ENCODE measurements at regions not wholly inside any gene's neighbourhood (a gene's known extent, or its start where the extent isn't known, plus 50 kb on each side); places are given as distances from the start of the nearest gene placed in this dataset.

DNA sequence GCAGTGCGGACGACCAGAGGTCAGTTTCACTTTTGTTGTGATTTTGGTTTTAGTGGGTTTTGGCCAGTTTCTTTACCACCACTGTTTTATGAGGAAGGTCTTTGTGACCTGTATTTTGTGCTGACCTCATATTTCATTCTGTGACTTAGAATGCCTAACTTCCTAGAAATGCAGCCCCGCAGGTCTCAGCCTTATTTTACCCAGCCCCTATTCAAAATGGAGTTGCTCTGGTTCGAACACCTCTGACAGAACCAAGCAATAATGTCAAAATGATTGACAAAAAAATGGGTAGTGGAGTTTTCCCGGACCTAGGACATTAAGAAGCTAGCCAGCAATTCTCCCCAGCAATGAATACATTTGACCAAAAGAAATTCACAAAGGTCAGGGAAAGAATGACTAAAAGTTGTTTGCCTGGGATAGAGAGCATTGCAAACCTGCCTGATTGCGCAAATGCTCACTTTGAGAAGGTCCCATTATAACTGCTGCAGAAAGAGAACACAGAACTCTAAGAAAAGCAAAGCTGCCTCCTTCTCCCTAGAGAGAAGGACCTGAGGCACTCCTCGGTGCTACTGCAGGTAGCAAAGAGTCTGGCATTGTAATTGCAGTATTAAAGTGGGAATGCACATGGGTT lies 288.8 kb downstream of the ADGB start:
- no peak for DNase-seq

GRCh38 chr6:146889303-146889702 lies 290.5 kb downstream of the ADGB start:
- no peak for DNase-seq

GRCh38 chr6:146890172-146890571 lies 291.4 kb downstream of the ADGB start:
- DNase-seq, result no peak

DNA sequence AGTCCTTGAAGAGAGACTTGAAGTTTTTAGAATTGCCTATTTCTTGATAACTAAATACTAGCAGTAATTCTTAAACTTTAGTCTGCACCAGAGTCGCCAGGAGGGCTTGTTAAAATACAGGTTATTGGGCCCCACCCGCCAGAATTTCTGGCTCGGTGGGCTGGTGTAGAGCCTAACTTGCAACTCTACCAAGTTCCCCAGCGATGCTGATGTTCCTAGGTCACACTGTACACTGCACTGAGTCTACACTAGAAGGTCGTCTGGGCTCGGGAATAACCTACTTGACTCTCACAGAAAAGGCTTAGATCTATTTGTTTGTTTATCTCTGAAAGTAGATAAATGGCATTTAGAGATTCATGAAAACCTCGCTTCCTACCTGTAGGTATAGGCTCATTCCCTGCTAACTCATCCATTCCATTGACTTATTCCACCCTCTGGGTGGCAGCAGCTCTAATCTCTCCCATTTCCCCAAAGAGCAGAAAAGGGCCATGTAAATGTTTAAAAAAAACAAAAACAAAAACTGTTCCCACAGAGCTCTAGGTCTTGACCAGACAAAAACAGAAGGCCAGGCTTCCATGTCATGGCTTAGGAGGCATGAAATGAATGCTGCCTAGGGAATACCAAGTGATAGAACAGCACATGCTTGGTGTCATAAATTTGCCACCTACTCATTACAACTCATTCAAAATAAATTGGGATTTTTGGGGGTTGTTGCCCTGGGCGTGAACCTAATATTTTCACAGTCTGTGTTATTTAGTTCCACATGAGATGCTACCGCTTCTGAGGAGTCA lies 292.1 kb downstream of the ADGB start:
- DNase-seq, result no peak

GRCh38 chr6:146891615-146892265 lies 293.0 kb downstream of the ADGB start:
- DNase-seq, result no peak

DNA sequence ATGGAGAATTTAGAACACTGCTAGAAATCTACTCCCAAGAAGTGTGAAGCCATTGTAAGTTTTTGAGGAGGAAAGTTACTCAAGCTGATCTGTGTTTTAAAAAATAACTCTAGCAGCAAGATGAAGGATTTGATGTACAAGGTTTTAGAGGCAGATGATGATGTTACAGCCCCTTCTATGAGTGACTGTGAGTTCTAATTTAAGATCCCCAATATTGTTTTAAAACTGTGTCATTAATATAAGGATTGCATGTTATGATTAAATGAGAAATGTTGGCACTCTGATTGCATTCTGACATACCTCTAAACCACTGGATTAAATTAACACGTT lies 293.5 kb downstream of the ADGB start:
- DNase-seq, result no peak

GRCh38 chr6:146892613-146893401 lies 294.0 kb downstream of the ADGB start:
- DNase-seq, result no peak

DNA sequence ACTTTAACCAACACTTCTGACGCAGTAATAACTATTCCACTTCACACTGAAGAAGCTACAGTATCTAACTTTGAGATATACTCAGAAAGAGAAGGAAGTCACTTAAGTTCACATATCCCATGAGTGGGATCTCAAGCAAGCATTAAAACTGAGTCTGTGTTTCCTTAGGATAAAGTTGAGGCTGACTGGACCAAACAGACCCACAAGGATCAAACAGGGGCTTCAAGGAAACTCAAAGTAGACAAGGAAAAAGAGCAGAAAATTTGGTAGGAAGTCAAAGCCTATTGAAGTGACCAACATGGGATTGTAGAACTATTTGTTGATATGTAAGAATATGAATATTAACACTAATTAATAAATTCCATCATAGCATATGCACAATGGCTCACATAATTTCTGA lies 294.9 kb downstream of the ADGB start:
- no peak for DNase-seq

DNA sequence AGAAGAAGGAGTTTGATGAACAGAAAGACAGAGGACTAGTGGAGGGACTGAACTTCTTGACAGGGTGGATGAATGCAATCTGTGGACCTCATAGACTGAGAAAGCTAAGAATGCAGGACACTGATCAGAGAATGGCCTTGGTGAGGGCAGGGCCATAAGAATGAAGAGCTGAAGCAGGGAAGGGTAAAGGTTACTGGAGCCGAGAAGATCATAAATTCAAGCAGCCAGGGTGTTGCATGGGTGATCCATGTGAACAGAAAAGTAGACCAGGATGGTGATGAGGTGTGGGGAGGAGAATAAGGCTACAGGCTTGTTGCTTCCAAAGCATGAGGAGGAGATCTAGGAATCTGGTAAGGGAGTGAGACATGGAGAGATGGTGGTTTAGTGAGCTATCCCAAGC lies 295.9 kb downstream of the ADGB start:
- DNase-seq, result no peak

- no peak for DNase-seq
These were observed 296.5 kb downstream of the ADGB start for GRCh38 chr6:146895101-146895771.

GRCh38 chr6:146895772-146896061 lies 296.9 kb downstream of the ADGB start:
- DNase-seq, result no peak

- DNase-seq, result no peak
These were observed 297.5 kb downstream of the ADGB start for GRCh38 chr6:146896062-146896813.

DNA sequence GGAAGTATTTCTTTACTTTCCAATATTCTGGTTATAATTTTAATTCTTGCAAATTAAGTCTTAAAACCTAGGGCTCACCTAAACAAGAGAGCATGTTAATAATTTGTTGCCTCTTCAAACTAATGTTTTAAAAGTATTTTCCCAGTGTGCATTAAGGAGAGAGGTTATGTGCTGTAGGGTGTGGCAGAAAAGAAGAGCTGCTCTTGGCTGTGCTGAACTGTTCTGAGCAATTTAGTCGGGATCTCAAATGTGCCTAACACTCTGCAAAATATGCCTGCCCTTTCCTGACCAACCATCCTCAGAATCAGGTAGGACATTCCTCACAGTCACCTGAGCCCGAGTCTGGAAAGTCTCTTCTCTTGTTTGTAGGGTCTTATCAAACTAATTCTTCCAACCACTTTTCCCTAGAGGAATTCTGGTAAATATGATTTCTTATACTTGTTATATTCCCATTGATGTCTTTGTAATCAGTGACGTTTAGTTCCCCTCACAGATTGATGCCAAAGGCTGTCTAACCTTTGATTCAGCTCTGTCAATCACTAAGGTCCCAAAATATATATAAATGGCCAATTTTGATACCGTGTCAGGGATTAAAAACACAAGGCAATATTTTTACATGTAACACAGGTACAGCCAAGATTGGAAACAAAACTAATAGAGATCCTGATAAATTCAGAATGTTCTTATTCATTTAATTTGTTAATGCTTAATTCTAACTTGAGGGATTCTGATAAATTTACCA lies 298.4 kb downstream of the ADGB start:
- no peak for DNase-seq

DNA sequence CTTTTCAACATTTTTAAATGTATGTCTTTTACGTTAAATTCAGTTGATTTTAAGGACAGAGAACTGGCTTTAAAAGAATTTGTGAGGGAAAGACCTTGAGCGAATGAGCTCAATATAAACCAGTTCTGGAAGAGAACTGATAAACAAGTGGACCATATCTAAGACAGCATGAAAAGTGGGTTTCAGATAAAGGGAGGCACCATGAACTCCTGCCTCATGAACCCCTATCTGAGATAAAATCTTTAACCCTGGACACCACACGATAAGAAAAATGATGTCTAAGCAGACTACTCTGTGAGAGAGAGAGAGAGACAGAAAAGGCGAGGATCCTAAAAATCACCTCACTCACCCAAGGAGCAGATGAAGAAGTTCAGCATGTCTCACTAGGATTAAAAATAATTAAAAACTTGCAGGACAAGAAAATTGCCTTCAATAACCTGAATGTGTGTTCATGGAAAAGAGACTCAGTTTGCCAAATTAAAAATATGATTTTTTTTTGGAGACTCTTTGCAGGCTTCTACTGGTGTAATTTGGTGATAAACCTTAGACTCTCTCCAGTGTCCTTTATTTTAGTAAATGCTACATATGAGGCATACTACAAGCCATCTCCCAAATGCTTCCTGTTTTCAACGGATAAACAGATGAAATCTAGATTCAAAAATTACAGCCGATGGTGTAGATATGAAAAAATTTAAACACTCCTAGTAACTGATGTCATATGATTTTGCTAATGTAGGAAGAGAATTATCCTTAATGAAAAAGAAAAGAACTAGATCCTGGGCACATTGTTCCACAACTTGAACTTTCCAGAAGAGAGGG lies 299.5 kb downstream of the ADGB start:
- no peak for DNase-seq

GRCh38 chr6:146898888-146899227 lies 300.1 kb downstream of the ADGB start:
- no peak for DNase-seq

GRCh38 chr6:146901940-146902816 lies 302.0 kb upstream of the STXBP5 start:
- no peak for DNase-seq

DNA sequence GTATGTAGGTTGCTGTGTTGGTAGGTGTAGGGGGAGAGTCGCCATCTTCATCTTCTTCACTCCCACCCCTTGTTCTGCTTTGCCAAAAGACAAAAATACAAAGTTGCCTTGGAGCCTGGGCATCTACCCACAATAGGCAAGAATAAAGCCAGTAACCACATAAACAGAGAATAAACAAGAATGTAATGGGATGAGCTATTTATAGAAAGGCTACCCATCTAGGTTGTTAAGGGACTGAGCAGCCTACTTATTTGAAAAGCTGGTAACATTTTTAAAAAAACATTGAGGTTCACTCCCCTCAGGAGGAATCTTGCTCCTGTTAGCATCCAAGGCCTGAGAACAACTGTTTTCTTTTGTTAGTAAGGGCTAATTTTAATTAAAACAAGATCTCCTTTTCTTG lies 301.4 kb upstream of the STXBP5 start:
- DNase-seq, result no peak

GRCh38 chr6:146903451-146903850 lies 300.8 kb upstream of the STXBP5 start:
- DNase-seq, result no peak

- no peak for DNase-seq
These were observed 299.6 kb upstream of the STXBP5 start for GRCh38 chr6:146904596-146904995.

- DNase-seq, result no peak
These were observed 299.0 kb upstream of the STXBP5 start for GRCh38 chr6:146905181-146905704.
